HG02981 (cell line): ENCODE measurements at regions not wholly inside any gene's neighbourhood (a gene's known extent, or its start where the extent isn't known, plus 50 kb on each side); places are given as distances from the start of the nearest gene placed in this dataset.
"Not testable (repeated sequence)": the region's sequence is repeated elsewhere in the genome, so short reads cannot be mapped to it uniquely, and the experiment has no call there.

Source experiments
- ATAC-seq: cut with Tn5 transposase; IDR thresholded peaks from one replicate; pipeline ENCODE4 v1.9.1; 2021; ENCODE audit warnings: mild to moderate bottlenecking, moderate library complexity; ENCODE audit not compliant: unreplicated experiment

- ATAC-seq: peak; percentile 73
These were observed 145.5 kb upstream of the CTAGE1 start for GRCh38 chr18:22563164-22563583.

- no peak for ATAC-seq
These were observed 146.3 kb upstream of the CTAGE1 start for GRCh38 chr18:22564036-22564435.

- ATAC-seq: no peak
These were observed 149.1 kb upstream of the CTAGE1 start for GRCh38 chr18:22566703-22567420.

- ATAC-seq: no peak
These were observed 150.1 kb upstream of the CTAGE1 start for GRCh38 chr18:22567794-22568193.

GRCh38 chr18:22570492-22570891 lies 152.8 kb upstream of the CTAGE1 start:
- no peak for ATAC-seq

GRCh38 chr18:22572341-22572740 lies 154.6 kb upstream of the CTAGE1 start:
- no peak for ATAC-seq

- no peak for ATAC-seq
These were observed 161.6 kb upstream of the CTAGE1 start for GRCh38 chr18:22579271-22579670.

- no peak for ATAC-seq
These were observed 167.6 kb upstream of the CTAGE1 start for GRCh38 chr18:22585333-22585732.

- ATAC-seq: no peak
These were observed 168.1 kb upstream of the CTAGE1 start for GRCh38 chr18:22585821-22586220.

GRCh38 chr18:22591222-22591621 lies 173.5 kb upstream of the CTAGE1 start:
- ATAC-seq: no peak

GRCh38 chr18:22594155-22594690 lies 176.5 kb upstream of the CTAGE1 start:
- no peak for ATAC-seq

- no peak for ATAC-seq
These were observed 183.8 kb upstream of the CTAGE1 start for GRCh38 chr18:22601481-22601880.

- not testable (repeated sequence) for ATAC-seq
These were observed 184.7 kb upstream of the CTAGE1 start for GRCh38 chr18:22602456-22602855.

GRCh38 chr18:22603902-22604301 lies 186.2 kb upstream of the CTAGE1 start:
- no peak for ATAC-seq

GRCh38 chr18:22604390-22604985 lies 186.8 kb upstream of the CTAGE1 start:
- ATAC-seq: no peak

GRCh38 chr18:22604986-22605421 lies 187.3 kb upstream of the CTAGE1 start:
- no peak for ATAC-seq

GRCh38 chr18:22605736-22606135 lies 188.0 kb upstream of the CTAGE1 start:
- ATAC-seq: no peak

GRCh38 chr18:22606563-22607283 lies 189.0 kb upstream of the CTAGE1 start:
- ATAC-seq: no peak

GRCh38 chr18:22607284-22607635 lies 189.5 kb upstream of the CTAGE1 start:
- no peak for ATAC-seq

- ATAC-seq: no peak
These were observed 191.1 kb upstream of the CTAGE1 start for GRCh38 chr18:22608847-22609246.

GRCh38 chr18:22609642-22610041 lies 191.9 kb upstream of the CTAGE1 start:
- ATAC-seq: no peak
